Astrocyte of the spinal cord (primary cell): ENCODE measurements at regions not wholly inside any gene's neighbourhood (a gene's known extent, or its start where the extent isn't known, plus 50 kb on each side); places are given as distances from the start of the nearest gene placed in this dataset.
"Not testable (repeated sequence)": the region's sequence is repeated elsewhere in the genome, so short reads cannot be mapped to it uniquely, and the experiment has no call there.

ENCODE experiments used
- DNase-seq: peaks from one replicate; pipeline ENCODE4 v3.0.0; 2011; ENCODE audit warnings: low read depth, low spot score
- H3K4me3 ChIP-seq: 2 replicates; pipeline ENCODE4 v1.5.1; 2011; ENCODE audit warnings: low read depth, mild to moderate bottlenecking, low read length, moderate library complexity
- in situ Hi-C: cut with HindIII; loops from 2 replicates; pipeline ENCODE4 v1.10.0; 2017; ENCODE audit warnings: low sequenced_read_pairs
- TF ChIP-seq, protein P1 (sequence below): IDR thresholded peaks from 2 replicates; pipeline ENCODE4 v1.5.1; 2012; ENCODE audit warnings: low read depth, mild to moderate bottlenecking, low read length, inconsistent platforms

DNA sequence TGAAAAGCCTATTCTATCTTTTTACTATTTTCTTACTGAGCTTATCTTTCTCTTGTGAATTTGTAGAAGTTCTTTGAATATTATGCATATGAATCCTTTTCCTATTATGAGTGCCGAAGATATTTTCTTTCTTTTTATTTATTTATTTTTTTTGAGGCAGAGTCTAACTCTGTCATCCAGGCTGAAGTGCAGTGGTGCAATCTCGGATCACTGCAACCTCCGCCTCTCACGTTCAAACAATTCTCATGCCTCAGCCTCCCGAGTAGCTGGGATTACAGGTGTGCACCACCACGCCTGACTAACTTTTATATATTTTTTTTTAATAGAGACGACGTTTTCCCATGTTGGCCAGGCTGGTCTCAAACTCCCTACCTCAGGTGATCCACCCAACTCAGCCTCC is 109.8 kb downstream of the RHOU start:
- no peak overlapping the region for H3K4me3 ChIP-seq
- DNase-seq: no peak
- TF ChIP-seq, protein P1, sequence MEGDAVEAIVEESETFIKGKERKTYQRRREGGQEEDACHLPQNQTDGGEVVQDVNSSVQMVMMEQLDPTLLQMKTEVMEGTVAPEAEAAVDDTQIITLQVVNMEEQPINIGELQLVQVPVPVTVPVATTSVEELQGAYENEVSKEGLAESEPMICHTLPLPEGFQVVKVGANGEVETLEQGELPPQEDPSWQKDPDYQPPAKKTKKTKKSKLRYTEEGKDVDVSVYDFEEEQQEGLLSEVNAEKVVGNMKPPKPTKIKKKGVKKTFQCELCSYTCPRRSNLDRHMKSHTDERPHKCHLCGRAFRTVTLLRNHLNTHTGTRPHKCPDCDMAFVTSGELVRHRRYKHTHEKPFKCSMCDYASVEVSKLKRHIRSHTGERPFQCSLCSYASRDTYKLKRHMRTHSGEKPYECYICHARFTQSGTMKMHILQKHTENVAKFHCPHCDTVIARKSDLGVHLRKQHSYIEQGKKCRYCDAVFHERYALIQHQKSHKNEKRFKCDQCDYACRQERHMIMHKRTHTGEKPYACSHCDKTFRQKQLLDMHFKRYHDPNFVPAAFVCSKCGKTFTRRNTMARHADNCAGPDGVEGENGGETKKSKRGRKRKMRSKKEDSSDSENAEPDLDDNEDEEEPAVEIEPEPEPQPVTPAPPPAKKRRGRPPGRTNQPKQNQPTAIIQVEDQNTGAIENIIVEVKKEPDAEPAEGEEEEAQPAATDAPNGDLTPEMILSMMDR: no peak
- in situ Hi-C loops: no loop called here

DNA sequence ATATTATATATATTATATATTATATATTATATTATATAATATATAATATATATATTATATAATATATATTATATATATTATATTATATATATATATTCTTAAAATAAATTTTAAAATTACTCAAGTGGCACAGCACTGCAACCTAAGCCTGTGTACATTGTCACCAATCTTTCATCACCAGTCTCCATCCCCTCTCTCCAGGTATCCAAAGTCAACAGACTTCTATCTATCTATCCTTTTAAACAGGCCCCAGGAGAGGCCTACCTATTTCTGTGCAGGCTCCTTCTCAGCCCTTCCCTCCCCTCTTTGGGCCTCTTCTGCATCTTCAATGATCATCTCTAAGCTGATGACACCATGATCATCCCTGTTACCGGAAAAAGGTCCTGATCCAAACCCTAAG is 111.7 kb downstream of the RHOU start:
- DNase-seq: no peak
- in situ Hi-C loops: no loop called here
- H3K4me3 ChIP-seq: no peak overlapping the region
- TF ChIP-seq, protein P1: no peak

DNA sequence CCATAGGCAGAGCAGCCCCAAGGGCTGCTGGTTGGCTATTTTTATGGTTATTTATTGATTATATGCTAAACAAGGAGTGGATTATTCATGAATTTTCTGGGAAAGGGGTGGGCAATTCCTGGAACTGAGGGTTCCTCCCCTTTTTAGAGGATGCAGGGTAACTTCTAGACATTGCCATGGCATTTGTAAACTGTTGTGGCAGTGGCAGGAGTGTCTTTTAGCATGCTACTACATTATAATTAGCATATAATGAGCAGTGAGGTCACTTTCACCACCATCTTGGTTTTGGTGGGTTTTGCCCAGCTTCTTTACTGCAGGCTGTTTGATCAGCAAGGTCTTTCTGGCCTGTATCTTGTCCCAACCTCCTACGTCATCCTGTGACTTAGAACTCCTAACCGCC is 112.2 kb downstream of the RHOU start:
- in situ Hi-C loops, H3K4me3 ChIP-seq, DNase-seq: not testable (repeated sequence)

DNA sequence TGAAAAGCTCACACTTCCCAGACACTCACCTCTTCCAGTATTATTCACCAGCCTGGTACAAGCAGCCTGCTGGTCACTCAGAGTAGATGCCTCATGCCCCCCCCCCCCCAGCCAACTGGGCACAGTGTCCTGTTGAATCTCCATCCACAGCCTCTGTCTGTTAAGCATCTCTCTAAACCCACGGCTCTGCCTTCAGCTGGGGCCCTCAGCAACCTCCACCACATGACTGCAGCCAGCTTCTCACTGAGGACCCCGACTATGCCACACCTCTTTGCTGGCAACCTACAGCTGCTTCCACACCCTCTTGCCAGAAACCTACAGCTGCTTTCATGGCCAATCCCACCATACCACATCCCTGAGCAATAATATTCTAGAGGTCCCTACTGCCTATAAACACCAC is 113.1 kb downstream of the RHOU start:
- DNase-seq: no peak
- TF ChIP-seq, protein P1: no peak
- H3K4me3 ChIP-seq: no peak overlapping the region
- in situ Hi-C loops: no loop called here

DNA sequence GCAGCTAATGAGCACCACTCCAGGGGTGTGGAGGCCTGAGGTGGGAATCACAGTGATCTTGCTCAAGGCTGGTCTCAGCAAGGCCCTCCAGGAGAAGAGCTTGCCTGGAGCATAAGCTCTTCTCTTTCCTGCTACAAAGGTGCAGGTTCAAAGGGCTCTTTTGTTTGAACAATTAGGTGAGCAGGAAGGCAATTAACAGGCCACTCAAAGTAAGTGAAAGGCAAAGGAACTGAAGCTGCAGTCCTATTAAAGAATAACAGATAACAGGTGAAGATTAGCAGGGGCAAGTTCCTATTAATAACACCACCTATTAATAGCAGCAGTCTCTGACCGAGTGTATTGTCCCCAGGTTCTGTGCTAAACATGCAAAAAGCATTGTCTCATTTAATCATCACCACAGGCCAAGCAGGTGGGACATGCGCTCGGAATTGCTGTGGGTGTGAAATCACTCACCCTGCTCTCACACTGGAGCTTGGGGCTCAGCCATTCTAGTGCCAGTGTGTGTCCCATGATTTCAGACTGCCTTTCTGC is 113.8 kb downstream of the RHOU start:
- no peak for DNase-seq
- H3K4me3 ChIP-seq: no peak overlapping the region
- TF ChIP-seq, protein P1: no peak
- in situ Hi-C loops: no loop called here

DNA sequence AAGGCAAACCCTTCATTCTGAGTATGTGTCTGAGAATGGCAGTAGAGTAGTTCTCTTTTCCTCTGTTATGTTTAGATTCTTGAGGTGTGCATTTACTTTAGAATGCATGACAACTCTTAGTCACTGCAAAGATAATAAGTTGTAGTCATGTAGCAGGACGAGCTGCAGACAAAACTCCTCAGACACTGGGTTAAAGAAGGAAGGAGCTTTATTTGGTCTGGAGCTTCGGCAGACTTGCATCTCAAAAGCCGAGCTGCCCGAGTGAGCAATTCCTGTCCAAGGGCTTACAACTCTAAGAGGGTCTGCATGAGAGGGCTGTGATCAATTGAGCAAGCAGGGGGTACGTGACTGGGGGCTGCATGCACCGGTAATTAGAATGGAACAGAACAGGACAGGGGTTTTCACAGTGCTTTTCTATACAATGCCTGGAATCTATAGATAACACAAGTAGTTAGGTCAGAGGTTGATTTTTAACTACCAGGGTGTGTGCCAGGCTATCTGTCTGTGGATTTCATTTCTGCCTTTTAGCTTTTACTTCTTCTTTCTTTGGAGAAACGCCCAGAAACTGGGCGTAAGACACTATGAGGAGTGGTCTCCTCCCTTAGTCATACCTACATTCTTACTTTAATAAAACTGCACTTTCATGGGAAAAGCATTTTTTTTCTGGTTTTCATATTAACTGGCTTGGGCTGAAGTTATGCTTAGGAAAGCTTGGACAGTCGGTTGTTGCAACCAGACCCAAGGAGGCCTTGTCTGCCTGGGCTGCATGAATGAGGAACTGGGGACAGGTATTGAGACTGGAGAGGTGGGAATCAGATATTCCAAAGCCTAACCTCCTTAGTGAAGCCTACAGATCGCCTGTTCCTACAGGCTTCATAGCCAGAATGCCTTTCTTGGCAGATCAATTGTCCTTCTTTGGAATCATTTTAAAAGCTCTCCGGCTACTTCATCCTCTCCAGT is 115.1 kb downstream of the RHOU start:
- in situ Hi-C loops: no loop called here
- no peak overlapping the region for H3K4me3 ChIP-seq
- TF ChIP-seq, protein P1: no peak
- no peak for DNase-seq

DNA sequence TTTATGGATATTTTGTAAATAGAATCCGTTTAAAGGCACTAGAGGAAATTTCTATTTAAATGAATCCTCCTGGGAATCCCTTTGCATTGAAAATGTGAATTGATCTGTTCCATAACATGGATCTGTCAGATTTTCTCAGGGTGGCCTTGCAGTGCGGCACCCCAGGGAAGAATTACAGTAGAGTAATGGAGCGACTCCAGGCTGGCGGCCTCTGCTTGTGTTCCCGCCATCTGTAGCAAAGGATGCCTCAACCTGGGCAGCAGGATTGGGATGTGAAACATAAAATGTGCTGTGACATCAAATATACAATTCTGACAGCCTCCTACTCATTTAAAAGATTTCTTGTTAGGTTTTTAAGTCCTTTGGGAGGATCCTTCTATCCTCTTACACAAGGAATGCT is 115.9 kb downstream of the RHOU start:
- no peak for DNase-seq
- in situ Hi-C loops: no loop called here
- TF ChIP-seq, protein P1: no peak
- H3K4me3 ChIP-seq: no peak overlapping the region
